ENCODE measurements at regions not wholly inside any gene's neighbourhood (a gene's known extent, or its start where the extent isn't known, plus 50 kb on each side); places are given as distances from the start of the nearest gene placed in this dataset.

GRCh38 chr14:101355284-101355683 lies 206.0 kb upstream of the DIO3 start:
- no peak for TF ChIP-seq CTCF (IDR thresholded peaks at IDR 0.05; ENCODE audit: insufficient read depth, low read length, poor library complexity, severe bottlenecking)
- TF ChIP-seq EZH2phosphoT487 (conservative IDR thresholded peaks at IDR 0.05; ENCODE audit: low read length) = no peak
